HepG2 (cell line): ENCODE measurements at regions not wholly inside any gene's neighbourhood (a gene's known extent, or its start where the extent isn't known, plus 50 kb on each side); places are given as distances from the start of the nearest gene placed in this dataset.

Source experiments
- JARID2 ChIP-seq: sonication (generic); formaldehyde crosslinking; IDR thresholded peaks from 2 replicates; pipeline ENCODE4 v1.8.1; 2023; ENCODE audit warnings: missing genetic modification reagents, inconsistent platforms; ENCODE audit not compliant: insufficient replicate concordance
- PRPF4 ChIP-seq: fragments of 200-400 bp; formaldehyde crosslinking; IDR thresholded peaks from 2 replicates; pipeline ENCODE4 v1.6.1; 2016; ENCODE audit warnings: low read length, low read depth; ENCODE audit not compliant: poor library complexity, severe bottlenecking
- SIN3A ChIP-seq: IDR thresholded peaks from 2 replicates; pipeline ENCODE4 v1.6.1; 2011; ENCODE audit warnings: low read depth, mild to moderate bottlenecking, control low read depth, low read length, borderline replicate concordance
- SOX5 ChIP-seq: IDR thresholded peaks from 2 replicates; pipeline ENCODE4 v1.6.1; 2016; ENCODE audit warnings: borderline replicate concordance
- SP1 ChIP-seq, 2 experiments: fragments of 450-650 bp in 1 of 2; sonication (generic) in 1 of 2; formaldehyde crosslinking in 1 of 2; IDR thresholded peaks; 2 replicates each; pipeline versions ENCODE4 v1.4.0 to v1.6.1; 2016 to 2020; ENCODE audit warnings: missing genetic modification reagents in 1 of 2
- TAF15 ChIP-seq: fragments of 200-400 bp; formaldehyde crosslinking; IDR thresholded peaks from one replicate; pipeline ENCODE4 v1.6.1; 2018; ENCODE audit warnings: mild to moderate bottlenecking, low read depth, low read length; ENCODE audit not compliant: poor library complexity, severe bottlenecking
- ZNF263 ChIP-seq: sonication (generic); formaldehyde crosslinking; IDR thresholded peaks from 2 replicates; pipeline ENCODE4 v1.4.0; 2020; ENCODE audit warnings: missing genetic modification reagents
- ZNF552 ChIP-seq: sonication (generic); formaldehyde crosslinking; IDR thresholded peaks from 2 replicates; pipeline ENCODE4 v1.9.0; 2022; ENCODE audit warnings: missing genetic modification reagents, mild to moderate bottlenecking, borderline replicate concordance
- ZNF792 ChIP-seq: IDR thresholded peaks from 2 replicates; pipeline ENCODE4 v1.6.1; 2016
- TF ChIP-seq, protein P1 (sequence below): sonication (generic); formaldehyde crosslinking; IDR thresholded peaks from 2 replicates; pipeline ENCODE4 v1.5.0; 2020; ENCODE audit warnings: mild to moderate bottlenecking, missing genetic modification reagents, moderate library complexity

DNA sequence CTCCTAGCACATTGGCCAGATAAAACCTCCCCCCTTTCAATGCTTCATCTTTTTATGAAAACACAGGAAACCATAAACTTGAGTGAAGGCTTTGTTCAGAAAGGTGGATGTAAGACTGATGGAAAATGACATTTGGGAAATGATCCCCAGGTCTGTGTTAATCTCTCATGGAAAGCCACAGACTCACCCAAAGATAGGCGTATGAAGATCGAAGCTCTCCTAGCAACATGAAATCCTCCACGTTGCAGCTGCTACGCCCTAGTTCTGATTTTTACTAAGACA lies 63.4 kb upstream of the PTGR2 start:
- TF ChIP-seq SOX5 = no peak
- TF ChIP-seq SP1 (IDR thresholded peaks at IDR 0.05) = no peak
- TF ChIP-seq SP1 (CRISPR knock-in tag; IDR thresholded peaks at IDR 0.05) = no peak
- no peak for TF ChIP-seq JARID2 (CRISPR knock-in tag)
- no peak for TF ChIP-seq TAF15
- TF ChIP-seq, protein P1, sequence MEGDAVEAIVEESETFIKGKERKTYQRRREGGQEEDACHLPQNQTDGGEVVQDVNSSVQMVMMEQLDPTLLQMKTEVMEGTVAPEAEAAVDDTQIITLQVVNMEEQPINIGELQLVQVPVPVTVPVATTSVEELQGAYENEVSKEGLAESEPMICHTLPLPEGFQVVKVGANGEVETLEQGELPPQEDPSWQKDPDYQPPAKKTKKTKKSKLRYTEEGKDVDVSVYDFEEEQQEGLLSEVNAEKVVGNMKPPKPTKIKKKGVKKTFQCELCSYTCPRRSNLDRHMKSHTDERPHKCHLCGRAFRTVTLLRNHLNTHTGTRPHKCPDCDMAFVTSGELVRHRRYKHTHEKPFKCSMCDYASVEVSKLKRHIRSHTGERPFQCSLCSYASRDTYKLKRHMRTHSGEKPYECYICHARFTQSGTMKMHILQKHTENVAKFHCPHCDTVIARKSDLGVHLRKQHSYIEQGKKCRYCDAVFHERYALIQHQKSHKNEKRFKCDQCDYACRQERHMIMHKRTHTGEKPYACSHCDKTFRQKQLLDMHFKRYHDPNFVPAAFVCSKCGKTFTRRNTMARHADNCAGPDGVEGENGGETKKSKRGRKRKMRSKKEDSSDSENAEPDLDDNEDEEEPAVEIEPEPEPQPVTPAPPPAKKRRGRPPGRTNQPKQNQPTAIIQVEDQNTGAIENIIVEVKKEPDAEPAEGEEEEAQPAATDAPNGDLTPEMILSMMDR = no peak
- no peak for TF ChIP-seq ZNF792 (CRISPR knock-in tag)
- TF ChIP-seq PRPF4 = no peak
- no peak for TF ChIP-seq ZNF263 (CRISPR knock-in tag)
- TF ChIP-seq ZNF552 = no peak
- TF ChIP-seq SIN3A = no peak
